Endothelial cell (in vitro differentiated cells): ENCODE measurements at regions not wholly inside any gene's neighbourhood (a gene's known extent, or its start where the extent isn't known, plus 50 kb on each side); places are given as distances from the start of the nearest gene placed in this dataset.
"Not testable (repeated sequence)": the region's sequence is repeated elsewhere in the genome, so short reads cannot be mapped to it uniquely, and the experiment has no call there.

ENCODE experiments used
- DNase-seq: peaks from one replicate; pipeline ENCODE4 v3.0.0; 2021; ENCODE audit warnings: low spot score
- H3K27ac Mint-ChIP-seq: one replicate; pipeline ENCODE4 v1.8.0; 2021; ENCODE audit warnings: mixed read lengths, inconsistent platforms; ENCODE audit not compliant: unreplicated experiment
- H3K27me3 Mint-ChIP-seq: one replicate; pipeline ENCODE4 v1.8.0; 2021; ENCODE audit warnings: mild to moderate bottlenecking, moderate library complexity, mixed read lengths, inconsistent platforms; ENCODE audit not compliant: unreplicated experiment
- H3K36me3 Mint-ChIP-seq: one replicate; pipeline ENCODE4 v1.8.0; 2021; ENCODE audit warnings: mild to moderate bottlenecking, low read depth, mixed read lengths, inconsistent platforms; ENCODE audit not compliant: unreplicated experiment
- H3K4me1 Mint-ChIP-seq: one replicate; pipeline ENCODE4 v1.8.0; 2021; ENCODE audit warnings: mild to moderate bottlenecking, mixed read lengths, inconsistent platforms; ENCODE audit not compliant: unreplicated experiment
- H3K4me3 Mint-ChIP-seq: one replicate; pipeline ENCODE4 v1.8.0; 2021; ENCODE audit warnings: mild to moderate bottlenecking, mixed read lengths, inconsistent platforms; ENCODE audit not compliant: unreplicated experiment
- H3K9me3 Mint-ChIP-seq: one replicate; pipeline ENCODE4 v1.8.0; 2021; ENCODE audit warnings: mixed read lengths, inconsistent platforms; ENCODE audit not compliant: unreplicated experiment
- TF ChIP-seq, protein P1 (sequence below): fragments of 200-600 bp; sonication (generic); IDR thresholded peaks from one replicate; pipeline ENCODE4 v1.5.0; 2021; ENCODE audit warnings: antibody characterized with exemption; ENCODE audit not compliant: unreplicated experiment

DNA sequence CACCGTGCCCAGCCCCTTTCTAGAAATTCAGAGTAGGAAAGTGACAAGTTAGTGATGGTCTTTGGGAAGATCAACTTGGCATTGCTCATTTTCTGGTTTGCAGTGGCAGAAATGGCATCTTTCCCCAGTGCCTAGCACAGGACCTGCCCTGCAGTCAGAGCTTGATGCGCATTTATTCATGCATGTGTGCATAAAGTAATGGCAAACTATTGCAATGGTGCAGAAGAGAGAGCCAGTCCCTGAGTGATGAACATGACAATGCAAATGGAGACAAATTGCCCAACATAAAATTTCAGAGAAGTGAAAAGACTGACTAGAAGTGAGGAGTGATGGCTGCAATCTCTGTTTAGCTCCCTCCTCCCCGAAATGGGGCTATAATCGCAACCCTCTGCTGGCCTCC lies 268.2 kb downstream of the CCSER2 start:
- Mint-ChIP-seq H3K36me3 (peaks cover 7% of the 10 kb centered on the region), H3K27me3 (peaks cover 5% of the 10 kb centered on the region), H3K4me3 (no peak overlapping the region), H3K9me3 (peaks cover 7% of the 10 kb centered on the region), H3K27ac (no peak overlapping the region), H3K4me1 (no peaks in the 10 kb centered on the region)
- DNase-seq: no peak
- TF ChIP-seq, protein P1, sequence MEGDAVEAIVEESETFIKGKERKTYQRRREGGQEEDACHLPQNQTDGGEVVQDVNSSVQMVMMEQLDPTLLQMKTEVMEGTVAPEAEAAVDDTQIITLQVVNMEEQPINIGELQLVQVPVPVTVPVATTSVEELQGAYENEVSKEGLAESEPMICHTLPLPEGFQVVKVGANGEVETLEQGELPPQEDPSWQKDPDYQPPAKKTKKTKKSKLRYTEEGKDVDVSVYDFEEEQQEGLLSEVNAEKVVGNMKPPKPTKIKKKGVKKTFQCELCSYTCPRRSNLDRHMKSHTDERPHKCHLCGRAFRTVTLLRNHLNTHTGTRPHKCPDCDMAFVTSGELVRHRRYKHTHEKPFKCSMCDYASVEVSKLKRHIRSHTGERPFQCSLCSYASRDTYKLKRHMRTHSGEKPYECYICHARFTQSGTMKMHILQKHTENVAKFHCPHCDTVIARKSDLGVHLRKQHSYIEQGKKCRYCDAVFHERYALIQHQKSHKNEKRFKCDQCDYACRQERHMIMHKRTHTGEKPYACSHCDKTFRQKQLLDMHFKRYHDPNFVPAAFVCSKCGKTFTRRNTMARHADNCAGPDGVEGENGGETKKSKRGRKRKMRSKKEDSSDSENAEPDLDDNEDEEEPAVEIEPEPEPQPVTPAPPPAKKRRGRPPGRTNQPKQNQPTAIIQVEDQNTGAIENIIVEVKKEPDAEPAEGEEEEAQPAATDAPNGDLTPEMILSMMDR: no peak

DNA sequence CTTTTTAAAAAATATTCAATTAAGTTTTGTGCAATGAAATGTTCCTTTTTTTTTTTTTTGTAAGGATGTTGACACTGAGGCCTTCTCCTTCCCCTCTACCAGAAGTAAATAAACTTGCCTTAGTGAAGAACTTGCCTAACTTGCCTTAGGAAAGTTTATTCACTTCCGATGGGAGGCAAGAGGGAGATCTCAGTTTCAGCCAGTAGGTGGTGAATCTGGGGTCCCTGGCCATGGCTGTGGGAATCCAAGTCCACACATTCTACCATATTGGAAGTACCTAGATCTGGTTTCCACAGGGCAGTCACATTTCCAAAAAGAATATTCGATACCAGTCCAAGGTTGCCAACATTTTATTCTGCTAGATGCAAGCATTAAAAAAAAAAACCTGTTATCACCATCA lies 270.9 kb downstream of the CCSER2 start:
- Mint-ChIP-seq H3K4me1 (no peaks in the 10 kb centered on the region), H3K9me3 (peaks cover 7% of the 10 kb centered on the region)
- no peak for DNase-seq

DNA sequence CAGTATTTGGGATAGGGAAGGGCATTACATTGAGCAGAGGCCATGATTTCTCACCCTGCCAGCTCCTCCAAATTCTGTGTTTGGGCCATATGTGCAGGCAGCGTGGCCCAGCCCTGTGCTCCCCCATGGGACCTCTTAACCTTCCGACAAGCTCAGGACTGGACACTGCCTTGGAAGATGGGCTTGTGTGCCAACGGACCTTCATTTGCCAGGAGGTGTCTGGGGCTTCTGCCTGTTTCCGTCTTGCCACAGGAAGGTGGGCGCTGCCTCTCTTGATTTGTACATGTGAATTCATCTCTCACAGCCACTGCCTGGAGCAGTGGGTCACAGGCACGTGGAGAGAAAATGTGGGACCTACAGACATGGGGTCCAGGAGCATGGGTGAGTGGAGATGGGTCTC lies 272.6 kb downstream of the CCSER2 start:
- no peaks in the 10 kb centered on the region for H3K4me1 Mint-ChIP-seq

More for the DNA sequence above, 270.9 kb downstream of the CCSER2 start:
- Mint-ChIP-seq H3K36me3 (peaks cover 7% of the 10 kb centered on the region), H3K27me3 (peaks cover 5% of the 10 kb centered on the region), H3K4me3 (no peak overlapping the region), H3K27ac (no peak overlapping the region)
- TF ChIP-seq, protein P1: no peak

DNA sequence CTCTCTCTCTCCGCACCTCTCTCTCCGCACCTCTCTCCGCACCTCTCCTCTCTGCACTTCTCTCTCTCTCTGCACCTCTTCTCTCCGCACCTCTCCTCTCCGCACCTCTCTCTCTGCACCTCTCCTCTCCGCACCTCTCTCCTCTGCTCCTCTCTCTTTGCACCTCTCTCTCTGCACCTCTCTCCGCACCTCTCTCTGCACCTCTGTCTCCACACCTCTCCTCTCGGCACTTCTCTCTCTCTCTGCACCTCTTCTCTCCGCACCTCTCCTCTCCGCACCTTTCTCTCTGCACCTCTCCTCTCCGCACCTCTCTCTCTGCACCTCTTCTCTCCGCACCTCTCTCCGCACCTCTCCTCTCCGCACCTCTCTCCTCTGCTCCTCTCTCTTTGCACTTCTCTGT lies 274.2 kb downstream of the CCSER2 start:
- H3K4me1 Mint-ChIP-seq, H3K4me3 Mint-ChIP-seq, H3K9me3 Mint-ChIP-seq, H3K36me3 Mint-ChIP-seq, DNase-seq, H3K27ac Mint-ChIP-seq, H3K27me3 Mint-ChIP-seq: not testable (repeated sequence)

More for the DNA sequence above, 272.6 kb downstream of the CCSER2 start:
- H3K4me3 Mint-ChIP-seq: no peak overlapping the region
- H3K9me3 Mint-ChIP-seq: peaks cover 7% of the 10 kb centered on the region
- TF ChIP-seq, protein P1: no peak
- H3K27me3 Mint-ChIP-seq: peaks cover 3% of the 10 kb centered on the region
- peaks cover 7% of the 10 kb centered on the region for H3K36me3 Mint-ChIP-seq
- H3K27ac Mint-ChIP-seq: no peak overlapping the region
- no peak for DNase-seq

DNA sequence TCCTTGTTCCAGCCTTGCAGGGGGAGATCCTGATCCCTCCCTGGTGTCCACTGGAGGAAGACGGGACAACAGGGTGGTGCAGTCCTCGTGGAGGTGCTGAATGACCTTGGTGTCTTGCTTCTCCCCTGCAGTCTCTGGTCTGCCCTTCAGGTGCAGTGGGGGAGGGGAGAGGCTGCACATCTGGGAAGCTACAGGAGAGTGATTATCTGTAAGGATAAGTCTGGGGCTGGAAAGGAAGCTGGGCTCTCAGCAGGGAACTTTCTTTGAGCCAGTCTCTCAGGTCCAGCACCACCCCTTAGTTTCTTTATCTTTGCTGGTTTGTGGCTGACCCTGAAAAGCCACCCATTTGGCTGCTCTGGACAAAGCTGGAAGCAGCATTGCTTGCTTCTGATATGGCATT lies 275.6 kb downstream of the CCSER2 start:
- DNase-seq: no peak
- Mint-ChIP-seq H3K4me1 (no peaks in the 10 kb centered on the region), H3K9me3 (no peaks in the 10 kb centered on the region), H3K4me3 (no peak overlapping the region), H3K27me3 (no peaks in the 10 kb centered on the region), H3K36me3 (no peaks in the 10 kb centered on the region), H3K27ac (no peak overlapping the region)
- TF ChIP-seq, protein P1: no peak

DNA sequence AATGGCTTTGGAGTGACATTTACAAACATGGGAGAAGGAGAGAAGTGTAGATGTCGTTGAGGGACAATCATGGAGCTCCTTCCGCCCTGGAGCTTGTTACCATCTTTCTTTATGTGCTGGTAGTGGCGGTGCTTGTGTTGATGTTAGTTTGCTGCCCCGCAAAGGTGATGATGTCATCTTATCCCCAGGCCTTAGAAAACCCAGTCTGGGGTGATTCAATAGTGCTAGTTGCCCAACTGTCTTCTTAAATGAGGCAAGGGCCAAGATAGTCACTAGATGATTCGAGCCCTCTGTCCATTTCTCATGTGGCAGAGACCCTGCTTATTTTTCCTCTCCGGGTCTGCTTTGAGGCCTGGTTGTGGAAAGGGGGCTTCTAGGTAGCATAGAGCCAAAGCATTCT lies 277.4 kb downstream of the CCSER2 start:
- TF ChIP-seq, protein P1: no peak
- H3K4me3 Mint-ChIP-seq: no peak overlapping the region
- no peaks in the 10 kb centered on the region for H3K9me3 Mint-ChIP-seq
- H3K4me1 Mint-ChIP-seq: no peaks in the 10 kb centered on the region
- H3K27me3 Mint-ChIP-seq: no peaks in the 10 kb centered on the region
- DNase-seq: no peak
- no peak overlapping the region for H3K27ac Mint-ChIP-seq
- no peaks in the 10 kb centered on the region for H3K36me3 Mint-ChIP-seq
